GM12892 (cell line): ENCODE measurements at regions not wholly inside any gene's neighbourhood (a gene's known extent, or its start where the extent isn't known, plus 50 kb on each side); places are given as distances from the start of the nearest gene placed in this dataset.

Source experiments
- DNase-seq: peaks from one replicate; pipeline ENCODE4 v3.0.0; 2011; ENCODE audit not compliant: insufficient read length
- FAIRE-seq: peaks from 2 replicates; lab custom pipeline; 2011; peaks lifted over from hg19 to GRCh38; lab: Jason Lieb, UNC
- POLR2A ChIP-seq: IDR thresholded peaks from 2 replicates; pipeline ENCODE4 v1.6.1; 2011; ENCODE audit warnings: low read depth, low read length, control low read depth
- POLR2AphosphoS5 ChIP-seq: IDR thresholded peaks from 2 replicates; pipeline ENCODE4 v1.6.1; 2011; ENCODE audit warnings: low read depth, low read length, control low read depth
- TAF1 ChIP-seq: IDR thresholded peaks from 2 replicates; pipeline ENCODE4 v1.6.1; 2011; ENCODE audit warnings: low read depth, mild to moderate bottlenecking, control low read depth, low read length, borderline replicate concordance

- TF ChIP-seq POLR2A (no peak), POLR2AphosphoS5 (no peak), TAF1 (no peak)
- DNase-seq: no peak
- no peak for FAIRE-seq
Measured at GRCh38 chr7:121525155-121525819, 129.2 kb upstream of the FAM3C start.

GRCh38 chr7:121521711-121522400 is 125.7 kb upstream of the FAM3C start:
- DNase-seq (no peak), FAIRE-seq (no peak)
- no peak for TF ChIP-seq POLR2A
- TF ChIP-seq POLR2AphosphoS5: no peak
- TF ChIP-seq TAF1: no peak

- DNase-seq (no peak), FAIRE-seq (no peak)
- TF ChIP-seq TAF1 (no peak), POLR2A (no peak), POLR2AphosphoS5 (no peak)
Measured at GRCh38 chr7:121520911-121521310, 124.8 kb upstream of the FAM3C start.

- peak; percentile 67 for FAIRE-seq
- DNase-seq: no peak
- TF ChIP-seq POLR2A (no peak), TAF1 (no peak), POLR2AphosphoS5 (no peak)
Measured at GRCh38 chr7:121519548-121520521, 123.7 kb upstream of the FAM3C start.

- DNase-seq: no peak
- FAIRE-seq: no peak
- TF ChIP-seq POLR2AphosphoS5 (no peak), POLR2A (no peak), TAF1 (no peak)
Measured at GRCh38 chr7:121517591-121517990, 121.5 kb upstream of the FAM3C start.

- TF ChIP-seq POLR2AphosphoS5 (no peak), POLR2A (no peak), TAF1 (no peak)
- DNase-seq (no peak), FAIRE-seq (no peak)
Measured at GRCh38 chr7:121516821-121517220, 120.7 kb upstream of the FAM3C start.

GRCh38 chr7:121515630-121516401 is 119.7 kb upstream of the FAM3C start:
- no peak for TF ChIP-seq POLR2A
- no peak for TF ChIP-seq POLR2AphosphoS5
- TF ChIP-seq TAF1: no peak
- no peak for DNase-seq
- FAIRE-seq: no peak

GRCh38 chr7:121515229-121515628 is 119.1 kb upstream of the FAM3C start:
- FAIRE-seq (no peak), DNase-seq (no peak)
- no peak for TF ChIP-seq POLR2AphosphoS5
- no peak for TF ChIP-seq TAF1
- TF ChIP-seq POLR2A: no peak

- FAIRE-seq (no peak), DNase-seq (no peak)
- TF ChIP-seq POLR2A (no peak), POLR2AphosphoS5 (no peak), TAF1 (no peak)
Measured at GRCh38 chr7:121513105-121513504, 117.0 kb upstream of the FAM3C start.

- no peak for DNase-seq
- no peak for TF ChIP-seq POLR2A
- no peak for TF ChIP-seq POLR2AphosphoS5
- TF ChIP-seq TAF1: no peak
- FAIRE-seq: peak; percentile 33
Measured at GRCh38 chr7:121510858-121511482, 114.9 kb upstream of the FAM3C start.

GRCh38 chr7:121510302-121510701 is 114.2 kb upstream of the FAM3C start:
- DNase-seq (no peak), FAIRE-seq (no peak)
- no peak for TF ChIP-seq POLR2A
- no peak for TF ChIP-seq POLR2AphosphoS5
- TF ChIP-seq TAF1: no peak
